Astrocyte (in vitro differentiated cells and primary cell): ENCODE measurements at regions not wholly inside any gene's neighbourhood (a gene's known extent, or its start where the extent isn't known, plus 50 kb on each side); places are given as distances from the start of the nearest gene placed in this dataset.

Experiments
- DNase-seq: peaks from one replicate; pipeline ENCODE4 v3.0.0-alpha.2; 2010; ENCODE audit warnings: low read depth
- FAIRE-seq: peaks from 2 replicates; lab custom pipeline; 2011; peaks lifted over from hg19 to GRCh38; lab: Jason Lieb, UNC
- H2AFZ ChIP-seq: 2 replicates; pipeline ENCODE4 v1.6.0; 2012; ENCODE audit warnings: low read depth, low read length, inconsistent platforms
- H3K27ac ChIP-seq: 2 replicates; pipeline ENCODE4 v1.5.1; 2011; ENCODE audit warnings: low read depth, low read length, inconsistent platforms
- H3K27me3 ChIP-seq: 2 replicates; pipeline ENCODE4 v1.6.0; 2011; ENCODE audit warnings: low read length, inconsistent platforms; ENCODE audit not compliant: insufficient read depth
- H3K36me3 ChIP-seq: 2 replicates; pipeline ENCODE4 v1.5.1; 2011; ENCODE audit warnings: low read length, inconsistent platforms; ENCODE audit not compliant: insufficient read depth
- H3K4me1 ChIP-seq: 2 replicates; pipeline ENCODE4 v1.5.1; 2011; ENCODE audit warnings: low read length, inconsistent platforms; ENCODE audit not compliant: insufficient read depth
- H3K4me2 ChIP-seq: 2 replicates; pipeline ENCODE4 v1.6.0; 2012; ENCODE audit warnings: low read length, inconsistent platforms
- H3K4me3 ChIP-seq: 2 replicates; pipeline ENCODE4 v1.5.1; 2011; ENCODE audit warnings: low read depth, mild to moderate bottlenecking, low read length, inconsistent platforms; ENCODE audit not compliant: insufficient read depth
- H3K79me2 ChIP-seq: 2 replicates; pipeline ENCODE4 v1.6.0; 2012; ENCODE audit warnings: mild to moderate bottlenecking, low read length, inconsistent platforms; ENCODE audit not compliant: insufficient read depth
- H3K9ac ChIP-seq: 2 replicates; pipeline ENCODE4 v1.6.0; 2012; ENCODE audit warnings: mild to moderate bottlenecking, low read length, inconsistent platforms
- H3K9me3 ChIP-seq: 2 replicates; pipeline ENCODE4 v1.5.1; 2012; ENCODE audit warnings: low read depth, mild to moderate bottlenecking, low read length, inconsistent platforms; ENCODE audit not compliant: insufficient read depth
- H4K20me1 ChIP-seq: 2 replicates; pipeline ENCODE4 v1.6.0; 2012; ENCODE audit warnings: low read length, inconsistent platforms; ENCODE audit not compliant: insufficient read depth
- H3K27ac Mint-ChIP-seq: one replicate; pipeline ENCODE4 v1.8.0; 2021; ENCODE audit warnings: mild to moderate bottlenecking, mixed read lengths; ENCODE audit not compliant: unreplicated experiment
- H3K27me3 Mint-ChIP-seq: one replicate; pipeline ENCODE4 v1.8.0; 2021; ENCODE audit warnings: low read depth, mixed read lengths; ENCODE audit not compliant: unreplicated experiment
- H3K36me3 Mint-ChIP-seq: one replicate; pipeline ENCODE4 v1.8.0; 2021; ENCODE audit warnings: low read depth, mixed read lengths; ENCODE audit not compliant: unreplicated experiment
- H3K4me1 Mint-ChIP-seq: one replicate; pipeline ENCODE4 v1.8.0; 2021; ENCODE audit warnings: low read depth, mixed read lengths; ENCODE audit not compliant: unreplicated experiment
- H3K4me3 Mint-ChIP-seq: one replicate; pipeline ENCODE4 v1.8.0; 2021; ENCODE audit warnings: mild to moderate bottlenecking, moderate library complexity, mixed read lengths; ENCODE audit not compliant: unreplicated experiment
- H3K9me3 Mint-ChIP-seq: one replicate; pipeline ENCODE4 v1.8.0; 2021; ENCODE audit warnings: mild to moderate bottlenecking, mixed read lengths; ENCODE audit not compliant: unreplicated experiment
- EZH2 ChIP-seq: IDR thresholded peaks from 2 replicates; pipeline ENCODE4 v1.6.1; 2012; ENCODE audit warnings: mild to moderate bottlenecking, low read length, inconsistent platforms; ENCODE audit not compliant: insufficient read depth
- TF ChIP-seq, protein P1 (sequence below): IDR thresholded peaks from 2 replicates; pipeline ENCODE4 v1.5.1; 2011; ENCODE audit warnings: low read depth, mild to moderate bottlenecking, inconsistent platforms, low read length, moderate library complexity; ENCODE audit not compliant: insufficient read depth

DNA sequence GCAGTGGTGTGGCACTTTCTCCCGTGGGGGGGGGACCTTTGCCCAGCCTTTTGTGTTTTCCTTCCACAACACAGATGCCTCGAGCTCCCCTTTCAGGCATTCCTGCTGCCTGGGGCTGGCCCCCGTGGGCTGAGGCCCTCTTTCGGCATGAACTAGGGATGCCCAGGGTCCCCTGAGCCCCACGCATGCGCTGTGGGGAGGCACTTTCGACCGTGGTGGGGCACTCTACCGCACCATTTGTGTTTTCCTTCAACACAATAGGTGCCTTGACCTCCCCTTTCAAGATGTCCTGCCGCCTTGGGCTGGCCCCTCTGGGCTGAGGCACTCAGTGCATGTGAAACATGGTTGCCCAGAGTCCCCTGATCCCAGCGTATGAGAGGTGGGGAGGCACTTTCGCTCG is 363.7 kb downstream of the ALG10 start:
- Histone ChIP-seq H3K4me2 (no peak overlapping the region), H3K36me3 (no peaks in the 10 kb centered on the region), H3K4me1 (no peaks in the 10 kb centered on the region), H3K4me3 (no peak overlapping the region), H3K9ac (no peak overlapping the region), H3K27me3 (no peaks in the 10 kb centered on the region), H2AFZ (no peak overlapping the region), H3K79me2 (no peaks in the 10 kb centered on the region), H4K20me1 (no peaks in the 10 kb centered on the region), H3K9me3 (peaks cover 23% of the 10 kb centered on the region), H3K27ac (no peak overlapping the region)
- TF ChIP-seq, protein P1, sequence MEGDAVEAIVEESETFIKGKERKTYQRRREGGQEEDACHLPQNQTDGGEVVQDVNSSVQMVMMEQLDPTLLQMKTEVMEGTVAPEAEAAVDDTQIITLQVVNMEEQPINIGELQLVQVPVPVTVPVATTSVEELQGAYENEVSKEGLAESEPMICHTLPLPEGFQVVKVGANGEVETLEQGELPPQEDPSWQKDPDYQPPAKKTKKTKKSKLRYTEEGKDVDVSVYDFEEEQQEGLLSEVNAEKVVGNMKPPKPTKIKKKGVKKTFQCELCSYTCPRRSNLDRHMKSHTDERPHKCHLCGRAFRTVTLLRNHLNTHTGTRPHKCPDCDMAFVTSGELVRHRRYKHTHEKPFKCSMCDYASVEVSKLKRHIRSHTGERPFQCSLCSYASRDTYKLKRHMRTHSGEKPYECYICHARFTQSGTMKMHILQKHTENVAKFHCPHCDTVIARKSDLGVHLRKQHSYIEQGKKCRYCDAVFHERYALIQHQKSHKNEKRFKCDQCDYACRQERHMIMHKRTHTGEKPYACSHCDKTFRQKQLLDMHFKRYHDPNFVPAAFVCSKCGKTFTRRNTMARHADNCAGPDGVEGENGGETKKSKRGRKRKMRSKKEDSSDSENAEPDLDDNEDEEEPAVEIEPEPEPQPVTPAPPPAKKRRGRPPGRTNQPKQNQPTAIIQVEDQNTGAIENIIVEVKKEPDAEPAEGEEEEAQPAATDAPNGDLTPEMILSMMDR = no peak
- TF ChIP-seq EZH2 = no peak
- DNase-seq (no peak), FAIRE-seq (no peak)
- Mint-ChIP-seq H3K4me1 (no peaks in the 10 kb centered on the region), H3K27me3 (no peaks in the 10 kb centered on the region), H3K9me3 (peaks cover 7% of the 10 kb centered on the region), H3K36me3 (no peaks in the 10 kb centered on the region), H3K27ac (no peak overlapping the region), H3K4me3 (no peak overlapping the region)

DNA sequence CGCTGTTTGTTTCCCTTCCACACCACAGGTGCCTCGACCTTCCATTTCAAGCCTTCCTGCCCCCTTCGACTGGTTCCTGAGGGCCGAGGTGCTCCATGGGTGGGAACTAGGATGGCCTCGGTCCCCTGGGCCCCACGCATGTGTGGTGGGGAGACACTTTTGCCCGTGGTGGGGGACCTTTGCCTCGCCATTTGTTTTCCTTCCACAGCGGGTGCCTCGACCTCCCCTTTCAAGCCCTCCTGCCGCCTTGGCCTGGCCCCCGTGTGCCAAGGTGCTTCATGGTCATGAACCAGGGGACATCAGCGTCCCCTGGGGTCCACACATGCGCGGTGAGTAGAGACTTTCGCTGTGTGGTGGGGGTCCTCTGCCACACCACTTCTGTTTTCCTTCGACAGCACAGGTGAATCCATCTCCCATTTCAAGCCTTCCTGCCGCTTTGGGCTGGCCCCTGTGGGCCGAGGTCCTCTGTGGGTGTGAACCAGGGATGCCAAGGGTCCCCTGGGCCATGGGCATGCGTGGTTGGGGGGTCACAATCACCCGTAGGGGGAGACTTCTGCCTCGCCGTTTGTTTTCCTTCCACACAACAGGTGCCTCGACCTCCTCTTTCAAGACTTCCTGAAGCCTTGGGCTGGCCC is 364.4 kb downstream of the ALG10 start:
- no peaks in the 10 kb centered on the region for H4K20me1 ChIP-seq
- H3K4me2 ChIP-seq = no peak overlapping the region
- Mint-ChIP-seq H3K27ac (no peak overlapping the region), H3K9me3 (peaks cover 7% of the 10 kb centered on the region), H3K27me3 (no peaks in the 10 kb centered on the region), H3K4me1 (no peaks in the 10 kb centered on the region), H3K36me3 (no peaks in the 10 kb centered on the region), H3K4me3 (no peak overlapping the region)
- no peak overlapping the region for H3K4me3 ChIP-seq
- H3K27me3 ChIP-seq = no peaks in the 10 kb centered on the region
- no peaks in the 10 kb centered on the region for H3K4me1 ChIP-seq
- H3K9ac ChIP-seq = no peak overlapping the region
- H3K9me3 ChIP-seq = peaks cover 24% of the 10 kb centered on the region
- no peak overlapping the region for H3K27ac ChIP-seq
- H3K79me2 ChIP-seq = no peaks in the 10 kb centered on the region
- H2AFZ ChIP-seq = no peak overlapping the region
- no peak for FAIRE-seq
- H3K36me3 ChIP-seq = no peaks in the 10 kb centered on the region
- no peak for DNase-seq
- TF ChIP-seq EZH2 = no peak
- TF ChIP-seq, protein P1 = no peak
